ENCODE measurements at regions not wholly inside any gene's neighbourhood (a gene's known extent, or its start where the extent isn't known, plus 50 kb on each side); places are given as distances from the start of the nearest gene placed in this dataset.

- DNase-seq: no peak
Measured at GRCh38 chr10:121041499-121041898, 190.3 kb downstream of the WDR11 start.

DNA sequence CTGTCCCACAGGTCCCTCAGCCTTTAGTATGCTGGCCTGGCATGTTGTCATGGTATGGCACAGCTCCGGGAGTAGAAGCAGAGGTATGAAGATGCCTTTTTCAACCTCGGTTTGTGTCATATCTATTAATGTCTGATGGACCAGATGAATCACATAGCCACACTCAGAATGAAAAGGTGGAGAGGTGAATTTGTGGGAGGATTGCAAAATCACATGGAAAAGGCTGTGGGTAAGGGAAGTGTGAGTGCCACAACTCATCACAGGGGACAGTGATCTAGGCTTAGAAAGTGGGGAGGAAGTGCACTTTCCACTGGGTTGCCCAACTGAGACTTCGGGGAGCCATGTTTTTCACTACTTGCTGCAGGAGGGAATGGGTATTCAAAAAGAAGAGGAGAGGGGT, 190.7 kb downstream of the WDR11 start:
- DNase-seq: no peak

GRCh38 chr10:121042342-121042741, 191.2 kb downstream of the WDR11 start:
- DNase-seq: no peak

DNA sequence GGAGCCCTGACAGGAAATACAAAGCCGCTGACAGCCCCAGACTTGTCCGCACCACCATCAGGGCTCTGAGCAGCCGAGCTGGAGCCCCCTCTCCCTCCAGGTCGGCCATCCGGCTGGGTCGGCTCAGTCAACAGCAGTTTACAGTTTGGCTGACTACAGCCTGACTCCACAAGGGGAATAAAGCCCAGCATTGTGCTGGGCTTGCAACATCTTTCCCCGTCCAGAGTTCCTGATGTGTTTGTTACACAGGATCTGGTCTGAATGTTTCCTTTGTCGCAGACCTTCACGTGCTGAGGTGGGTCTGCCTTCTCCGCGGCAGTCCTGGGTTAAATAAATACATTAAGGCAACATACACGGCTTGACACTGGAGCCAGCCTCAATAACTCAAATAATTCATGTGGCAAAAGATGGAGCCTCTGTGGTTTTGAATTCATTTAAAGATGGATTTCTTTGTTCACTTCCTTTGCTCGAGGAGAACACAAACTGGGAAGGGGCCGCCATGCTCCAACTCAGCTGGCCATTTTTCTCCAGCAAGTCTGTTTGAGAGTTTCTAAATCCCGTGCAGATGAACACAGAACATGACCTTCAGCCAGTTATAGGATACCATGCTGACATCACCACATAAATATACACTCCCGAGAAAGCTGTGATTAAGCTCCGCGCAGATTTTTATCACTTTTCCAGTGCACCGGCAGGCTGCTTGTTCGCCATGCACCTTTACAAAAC, 192.1 kb downstream of the WDR11 start:
- DNase-seq: no peak

DNA sequence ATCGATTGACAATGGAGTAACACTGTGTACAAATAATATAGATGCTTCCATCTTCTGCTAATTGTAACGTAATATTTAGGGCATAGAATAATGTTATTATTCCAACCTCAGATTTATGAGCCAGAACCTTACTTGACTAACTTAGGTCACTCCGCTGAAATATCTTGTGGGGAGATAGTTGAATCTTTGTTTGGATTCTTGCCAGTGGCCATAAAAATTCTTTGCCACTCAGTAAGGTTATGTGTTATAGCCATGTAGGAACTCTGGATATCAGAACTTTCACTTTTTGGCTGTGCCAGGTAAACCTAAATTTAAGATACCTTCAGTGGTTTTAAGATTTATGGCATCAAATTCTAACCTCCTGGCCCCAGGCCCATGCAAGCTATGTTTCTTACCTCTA, 197.6 kb downstream of the WDR11 start:
- no peak for DNase-seq

DNA sequence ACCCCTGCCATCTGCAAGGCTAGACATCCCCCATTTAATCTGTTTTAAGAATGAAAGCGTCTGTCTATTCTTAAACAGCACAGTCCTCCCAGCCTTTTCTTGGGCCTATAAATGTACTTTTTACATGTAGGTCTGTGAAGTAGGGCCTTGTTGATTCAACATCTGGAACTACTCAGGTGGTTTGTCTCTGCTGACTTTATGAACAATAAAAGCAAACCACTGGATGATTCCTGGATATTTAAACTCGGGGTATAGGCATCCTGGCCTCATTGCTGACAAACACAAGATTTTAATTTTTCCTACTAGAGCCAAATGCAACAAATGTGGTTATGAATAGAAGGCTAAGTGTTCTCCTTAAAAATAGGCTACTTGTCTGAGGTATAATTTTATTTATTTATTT, 198.3 kb downstream of the WDR11 start:
- DNase-seq: no peak

GRCh38 chr10:121049923-121050322, 198.8 kb downstream of the WDR11 start:
- DNase-seq: no peak

DNA sequence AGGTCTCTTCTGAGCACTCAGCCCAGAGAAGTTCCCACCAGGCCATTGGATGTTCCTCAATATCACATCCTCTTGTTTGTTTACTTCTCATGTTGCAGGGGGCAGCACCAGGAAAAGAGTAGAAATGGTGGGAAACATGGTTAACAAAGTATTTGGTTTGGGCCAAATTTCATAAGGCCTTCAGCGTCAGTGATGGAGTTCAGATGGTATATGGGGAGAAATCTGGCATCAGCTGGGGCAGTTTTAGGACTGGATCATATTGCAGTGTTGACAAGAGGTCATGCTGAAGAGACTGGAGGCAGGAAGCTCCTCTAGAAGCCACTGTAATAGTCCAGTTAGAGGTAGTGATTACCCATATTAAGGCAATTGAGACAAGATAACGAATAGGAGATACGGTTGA, 200.0 kb downstream of the WDR11 start:
- no peak for DNase-seq

DNA sequence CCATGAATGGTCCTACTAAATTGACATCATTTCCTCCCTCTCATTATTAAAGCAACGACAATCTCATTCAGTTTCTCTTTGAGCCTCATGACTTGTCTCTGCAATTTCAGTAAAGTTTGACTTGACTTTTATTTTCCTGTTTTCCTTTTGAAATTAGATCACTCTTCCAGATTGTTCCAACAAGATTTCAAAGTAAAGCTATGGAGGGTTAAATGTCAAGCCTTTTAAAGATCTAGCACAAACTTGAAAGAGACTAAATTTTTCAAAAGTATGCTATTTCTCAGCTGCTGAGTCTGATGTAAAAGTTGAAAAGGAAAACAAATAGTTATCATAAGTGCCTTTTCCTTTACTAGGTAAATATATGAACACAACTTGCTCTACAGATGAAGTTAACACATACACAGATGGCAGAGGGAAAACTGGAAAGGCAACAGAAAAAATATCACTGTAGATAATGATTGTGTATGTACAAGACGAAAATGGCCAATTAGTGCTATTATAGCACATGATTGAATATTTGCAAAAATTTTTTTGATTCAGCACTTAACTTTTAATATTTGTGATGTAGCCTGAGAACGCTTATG, 200.6 kb downstream of the WDR11 start:
- DNase-seq: no peak

GRCh38 chr10:121053151-121053550, 202.0 kb downstream of the WDR11 start:
- DNase-seq: no peak

GRCh38 chr10:121054874-121055273, 203.7 kb downstream of the WDR11 start:
- no peak for DNase-seq

GRCh38 chr10:121057269-121057668, 206.1 kb downstream of the WDR11 start:
- no peak for DNase-seq

DNA sequence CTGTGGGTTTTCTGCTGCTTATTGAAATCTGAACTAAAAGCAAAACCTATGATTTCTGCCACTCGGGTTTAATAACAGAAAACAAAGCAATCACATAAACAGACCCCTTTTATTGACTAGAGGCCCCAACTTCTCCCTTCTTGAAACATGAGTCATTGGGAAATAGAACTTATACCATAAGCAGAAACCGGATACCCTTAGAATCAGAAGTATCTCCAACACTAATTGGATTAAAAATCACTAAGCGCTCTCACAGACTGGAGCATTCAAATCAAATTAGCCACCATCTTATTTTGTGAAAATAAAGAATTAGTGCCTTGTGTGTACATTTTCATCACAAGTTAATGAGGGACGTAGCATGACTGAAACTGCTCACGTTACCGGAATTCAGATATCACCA, 206.9 kb downstream of the WDR11 start:
- no peak for DNase-seq

GRCh38 chr10:121059351-121059750, 208.2 kb downstream of the WDR11 start:
- no peak for DNase-seq

DNA sequence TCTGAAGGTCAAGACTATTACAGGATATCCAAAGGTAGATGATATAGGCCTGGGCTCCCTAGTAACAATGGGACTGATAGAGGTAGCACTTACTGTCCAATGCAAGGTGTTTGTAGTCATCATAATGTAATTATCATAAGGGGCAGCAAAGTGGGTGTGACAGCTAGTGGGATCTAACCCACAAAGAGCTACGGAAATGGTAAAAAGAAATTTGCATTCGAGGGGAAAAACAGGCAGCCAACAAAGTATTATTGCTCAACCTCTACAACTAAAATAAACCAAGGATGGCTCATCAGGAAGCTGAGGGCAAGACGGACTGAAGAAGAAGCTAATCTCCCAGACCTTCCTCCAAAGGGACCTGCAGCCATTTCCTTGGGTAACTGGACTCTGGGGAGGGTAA, 211.0 kb downstream of the WDR11 start:
- no peak for DNase-seq

DNA sequence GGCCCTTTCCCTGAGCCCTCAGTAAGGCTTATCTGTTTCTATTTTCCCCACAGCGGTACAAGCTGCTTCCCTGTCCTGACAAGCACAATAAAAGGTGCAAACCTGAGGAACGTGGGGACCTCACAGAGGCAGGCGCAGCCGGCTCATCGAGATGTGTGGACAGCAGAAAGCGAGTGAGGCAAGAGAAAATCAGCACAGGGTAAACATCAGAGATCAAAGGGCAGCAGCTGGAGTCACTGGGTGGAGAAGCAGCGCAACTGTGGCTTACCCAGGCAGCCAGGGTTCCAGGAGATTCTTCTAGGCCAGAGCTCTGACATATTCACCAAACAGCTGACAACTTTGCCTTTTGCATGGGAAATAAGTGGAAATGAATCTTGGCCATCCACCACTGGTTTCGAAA, 212.6 kb downstream of the WDR11 start:
- DNase-seq: no peak

GRCh38 chr10:121064491-121064890, 213.3 kb downstream of the WDR11 start:
- DNase-seq: no peak

DNA sequence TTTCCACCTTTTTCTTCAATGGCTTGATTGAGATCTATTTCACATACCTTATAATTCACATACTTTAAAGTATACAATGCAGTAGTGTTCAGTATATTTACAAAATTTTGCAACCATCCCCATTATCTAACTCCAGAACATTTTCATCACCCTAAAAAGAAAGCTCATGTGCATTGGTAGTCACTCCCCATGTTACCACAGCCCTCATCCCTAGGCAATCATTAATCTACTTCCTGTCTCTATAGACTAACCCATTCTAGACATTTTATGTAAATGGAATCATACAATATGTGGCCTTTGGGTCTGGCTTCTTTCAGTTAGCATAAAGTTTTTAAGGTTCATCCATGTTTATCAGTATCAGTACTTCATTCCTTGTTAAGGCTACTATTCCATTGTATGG, 214.2 kb downstream of the WDR11 start:
- DNase-seq: no peak

GRCh38 chr10:121069061-121069850, 218.1 kb downstream of the WDR11 start:
- no peak for DNase-seq

GRCh38 chr10:121070275-121071070, 219.3 kb downstream of the WDR11 start:
- no peak for DNase-seq

GRCh38 chr10:121071901-121072300, 220.7 kb downstream of the WDR11 start:
- DNase-seq: no peak

GRCh38 chr10:121073728-121074127, 222.6 kb downstream of the WDR11 start:
- no peak for DNase-seq

All from stimulated activated CD4-positive, alpha-beta T cell treated with anti-CD3 and anti-CD28 coated beads, Interleukin-2, amount 100 ng/mL, for 24 hours (primary cell).